ENCODE measurements at regions not wholly inside any gene's neighbourhood (a gene's known extent, or its start where the extent isn't known, plus 50 kb on each side); places are given as distances from the start of the nearest gene placed in this dataset.

GRCh38 chr11:112374486-112375140, 114.0 kb upstream of the PLET1 start:
- WGBS, 2 donors = 77 to 84% methylated on average over 9 of the region's 9 CpGs
- intact Hi-C loops (cut with DNase I; ENCODE audit: low total_unique reads) = no loop called here
- DNase-seq (ENCODE audit: low spot score in 2 of 2) = peak in 1 of 2 donors; percentile 71
- no peak overlapping the region for H3K4me3 ChIP-seq (ENCODE audit: low read depth, poor library complexity, severe bottlenecking)
- no peak for TF ChIP-seq POLR2A (IDR thresholded peaks at IDR 0.05)
- TF ChIP-seq CTCF (IDR thresholded peaks at IDR 0.05) = no peak

GRCh38 chr11:112377946-112378345, 117.3 kb upstream of the PLET1 start:
- 89 to 91% methylated on average over 4 of the region's 4 CpGs for WGBS, 2 donors
- DNase-seq (ENCODE audit: low spot score in 2 of 2) = peak in 1 of 2 donors; percentile 17
- intact Hi-C loops (cut with DNase I; ENCODE audit: low total_unique reads) = no loop called here
- TF ChIP-seq CTCF (IDR thresholded peaks at IDR 0.05) (no peak), POLR2A (IDR thresholded peaks at IDR 0.05) (no peak)
- no peak overlapping the region for H3K4me3 ChIP-seq (ENCODE audit: low read depth, poor library complexity, severe bottlenecking)

GRCh38 chr11:112380464-112380863, 119.8 kb upstream of the PLET1 start:
- TF ChIP-seq POLR2A (IDR thresholded peaks at IDR 0.05) (no peak), CTCF (IDR thresholded peaks at IDR 0.05) (no peak)
- H3K4me3 ChIP-seq (ENCODE audit: low read depth, poor library complexity, severe bottlenecking) = no peak overlapping the region
- intact Hi-C loops (cut with DNase I; ENCODE audit: low total_unique reads) = no loop called here
- peak in 1 of 2 donors; percentile 45 for DNase-seq (ENCODE audit: low spot score in 2 of 2)
- 86 to 94% methylated on average over 9 of the region's 9 CpGs for WGBS, 2 donors

- H3K4me3 ChIP-seq (ENCODE audit: low read depth, poor library complexity, severe bottlenecking) = no peak overlapping the region
- 69 to 82% methylated on average over 5 of the region's 5 CpGs for WGBS, 2 donors
- TF ChIP-seq POLR2A (IDR thresholded peaks at IDR 0.05) = no peak
- no peak for TF ChIP-seq CTCF (IDR thresholded peaks at IDR 0.05)
- intact Hi-C loops (cut with DNase I; ENCODE audit: low total_unique reads) = no loop called here
- DNase-seq (ENCODE audit: low spot score in 2 of 2) = peak in 1 of 2 donors; percentile 52
These were observed 120.9 kb upstream of the PLET1 start for GRCh38 chr11:112381578-112381977.

- H3K4me3 ChIP-seq (ENCODE audit: low read depth, poor library complexity, severe bottlenecking) = no peak overlapping the region
- intact Hi-C loops (cut with DNase I; ENCODE audit: low total_unique reads) = no loop called here
- peak in 1 of 2 donors; percentile 61 for DNase-seq (ENCODE audit: low spot score in 2 of 2)
- WGBS, 2 donors = 62 to 66% methylated on average over 4 to 5 of the region's 5 CpGs
- no peak for TF ChIP-seq CTCF (IDR thresholded peaks at IDR 0.05)
- no peak for TF ChIP-seq POLR2A (IDR thresholded peaks at IDR 0.05)
These were observed 121.9 kb upstream of the PLET1 start for GRCh38 chr11:112382561-112382960.

- H3K4me3 ChIP-seq (ENCODE audit: low read depth, poor library complexity, severe bottlenecking) = no peak overlapping the region
- DNase-seq (ENCODE audit: low spot score in 2 of 2) = no peak
- TF ChIP-seq CTCF (IDR thresholded peaks at IDR 0.05) = no peak
- intact Hi-C loops (cut with DNase I; ENCODE audit: low total_unique reads) = no loop called here
These were observed 127.8 kb upstream of the PLET1 start for GRCh38 chr11:112388496-112388895.
